Inflammatory macrophage treated with lipopolysaccharide for 1 hour (primary cell): ENCODE measurements at regions not wholly inside any gene's neighbourhood (a gene's known extent, or its start where the extent isn't known, plus 50 kb on each side); places are given as distances from the start of the nearest gene placed in this dataset.
"Not testable (repeated sequence)": the region's sequence is repeated elsewhere in the genome, so short reads cannot be mapped to it uniquely, and the experiment has no call there.

Experiments
- DNase-seq, 2 donors: peaks; one replicate each; pipeline ENCODE4 v3.0.0-alpha.2; 2020 to 2022

GRCh38 chr2:184031402-184032147 lies 566.8 kb upstream of the ZNF804A start:
- DNase-seq, result no peak

DNA sequence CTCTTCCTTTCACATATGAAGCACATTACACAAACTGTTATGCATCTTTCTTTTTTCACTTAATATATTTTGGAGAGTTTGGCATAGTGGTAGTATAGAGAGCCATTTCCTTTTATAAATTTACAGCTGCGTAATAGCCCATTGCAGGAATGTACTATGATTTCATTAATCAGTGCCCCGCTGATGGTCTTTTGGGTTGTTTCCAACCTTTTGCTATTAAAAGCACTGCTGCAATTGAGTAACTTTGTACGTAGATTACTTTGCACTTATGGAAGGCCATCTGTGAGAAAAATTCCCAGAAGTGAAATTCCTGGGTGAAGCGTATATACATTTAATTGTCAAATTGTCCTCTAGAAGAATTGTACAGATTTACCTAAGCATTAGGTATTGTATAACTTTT lies 565.3 kb upstream of the ZNF804A start:
- no peak for DNase-seq

- no peak for DNase-seq
These were observed 561.1 kb upstream of the ZNF804A start for GRCh38 chr2:184037273-184037672.

DNA sequence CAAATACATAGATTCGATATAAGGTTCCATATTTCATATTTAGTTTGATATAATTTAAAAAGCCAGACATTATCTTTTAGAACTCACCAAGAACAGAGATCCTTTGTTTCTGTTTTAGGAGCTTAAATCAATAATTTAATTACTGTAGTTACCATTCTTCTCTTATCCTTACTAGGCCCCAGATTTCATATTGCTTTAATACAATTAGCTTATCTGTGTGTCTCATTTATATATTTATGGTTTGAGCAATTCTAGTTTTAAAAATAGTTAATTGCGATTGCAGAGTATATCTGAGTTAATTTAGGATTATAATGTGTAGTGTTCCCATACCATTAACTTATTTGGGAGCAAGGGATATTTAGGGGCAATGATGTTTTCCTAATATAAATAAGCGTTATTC lies 558.8 kb upstream of the ZNF804A start:
- no peak for DNase-seq

GRCh38 chr2:184040230-184040629 lies 558.1 kb upstream of the ZNF804A start:
- DNase-seq, result no peak

DNA sequence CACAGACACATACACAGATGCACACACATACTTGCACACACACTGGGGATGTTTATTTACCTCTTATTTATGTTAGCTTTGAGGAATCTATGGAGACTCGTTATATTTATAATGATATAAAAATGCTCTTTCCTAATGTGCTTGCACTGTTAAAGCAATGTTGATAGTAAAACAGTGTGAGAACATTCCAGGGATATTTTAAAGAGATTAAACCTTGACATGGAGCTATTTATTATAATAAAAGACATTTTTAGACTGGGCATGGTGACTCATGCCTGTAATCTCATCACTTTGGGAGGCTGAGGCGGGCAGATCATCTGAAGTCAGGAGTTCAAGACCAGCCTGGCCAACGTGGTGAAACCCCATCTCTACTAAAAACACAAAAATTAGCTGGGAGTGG lies 557.3 kb upstream of the ZNF804A start:
- no peak for DNase-seq

GRCh38 chr2:184041777-184042176 lies 556.6 kb upstream of the ZNF804A start:
- no peak for DNase-seq

DNA sequence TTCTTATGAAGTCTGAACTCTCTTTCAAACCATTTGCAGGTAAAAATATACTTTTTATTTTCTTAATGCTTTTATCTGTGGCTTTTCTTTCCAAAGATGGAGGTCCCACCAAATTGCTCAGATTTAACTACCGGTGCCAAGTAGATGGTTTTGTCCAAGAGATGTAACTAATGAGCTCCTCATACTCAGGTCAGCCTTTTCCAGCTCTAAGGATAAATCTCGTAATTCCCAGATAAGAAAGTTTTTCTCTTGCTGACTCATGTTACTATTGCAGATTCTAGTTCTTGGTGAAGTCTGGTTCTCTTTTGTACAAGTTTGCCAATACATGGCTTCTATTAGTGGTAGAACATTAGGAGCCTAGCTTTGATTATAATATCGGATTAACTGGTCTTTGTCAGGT lies 550.8 kb upstream of the ZNF804A start:
- no peak for DNase-seq

GRCh38 chr2:184049566-184049965 lies 548.8 kb upstream of the ZNF804A start:
- DNase-seq, result no peak

GRCh38 chr2:184053326-184053725 lies 545.0 kb upstream of the ZNF804A start:
- no peak for DNase-seq

DNA sequence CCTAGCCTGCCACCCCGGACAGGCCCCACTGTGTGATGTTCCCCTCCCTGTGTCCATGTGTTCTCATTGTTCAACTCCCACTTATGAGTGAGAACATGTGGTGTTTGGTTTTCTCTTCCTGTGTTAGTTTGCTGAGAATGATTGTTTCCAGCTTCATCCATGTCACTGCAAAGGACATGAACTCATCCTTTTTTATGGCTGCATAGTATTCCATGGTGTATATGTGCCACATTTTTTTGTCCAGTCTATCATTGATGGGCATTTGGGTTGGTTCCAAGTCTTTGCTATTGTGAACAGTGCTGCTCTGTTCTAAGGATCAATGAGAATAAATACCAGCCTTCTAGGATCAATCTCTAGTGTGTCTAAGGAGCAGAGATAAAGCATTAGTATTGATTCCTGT lies 543.9 kb upstream of the ZNF804A start:
- DNase-seq, result not testable (repeated sequence)

GRCh38 chr2:184057910-184058309 lies 540.4 kb upstream of the ZNF804A start:
- no peak for DNase-seq

GRCh38 chr2:184060268-184060667 lies 538.1 kb upstream of the ZNF804A start:
- not testable (repeated sequence) for DNase-seq

DNA sequence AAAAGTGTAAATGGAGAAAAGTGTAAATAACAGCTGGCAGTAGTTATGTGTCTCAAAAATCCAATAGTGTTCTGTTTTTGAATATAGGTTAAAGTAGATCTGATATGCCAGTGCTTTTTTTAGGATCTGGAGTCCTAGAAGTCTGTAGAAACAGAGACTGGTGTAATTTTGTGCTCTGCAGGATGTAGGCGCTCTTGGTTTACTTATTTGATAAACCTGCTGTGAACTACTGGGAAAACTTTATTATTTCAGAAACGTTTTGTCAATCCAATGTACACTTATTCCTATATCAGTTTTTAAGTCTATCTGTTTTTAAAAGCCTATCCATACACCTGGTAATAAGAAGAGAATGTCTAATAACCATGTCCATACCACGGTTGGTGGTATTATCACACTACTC lies 530.8 kb upstream of the ZNF804A start:
- no peak for DNase-seq

DNA sequence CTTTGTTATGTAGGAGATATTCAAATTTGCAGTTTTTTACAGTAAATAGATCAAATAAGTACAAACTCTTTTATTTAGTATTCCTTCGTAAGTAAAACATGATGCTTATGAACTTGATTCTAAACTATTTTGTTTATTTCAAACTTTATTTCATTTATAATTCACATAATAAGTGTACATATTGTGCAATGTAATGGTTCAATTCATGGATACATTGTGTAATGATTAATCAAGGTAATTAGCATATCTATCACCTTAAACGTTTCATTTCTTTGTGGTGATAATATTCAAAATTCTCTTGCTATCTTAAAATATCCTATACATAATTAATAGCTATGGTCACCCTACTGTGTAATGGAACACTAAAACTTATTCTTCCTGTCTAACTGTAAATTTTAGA lies 525.9 kb upstream of the ZNF804A start:
- no peak for DNase-seq

DNA sequence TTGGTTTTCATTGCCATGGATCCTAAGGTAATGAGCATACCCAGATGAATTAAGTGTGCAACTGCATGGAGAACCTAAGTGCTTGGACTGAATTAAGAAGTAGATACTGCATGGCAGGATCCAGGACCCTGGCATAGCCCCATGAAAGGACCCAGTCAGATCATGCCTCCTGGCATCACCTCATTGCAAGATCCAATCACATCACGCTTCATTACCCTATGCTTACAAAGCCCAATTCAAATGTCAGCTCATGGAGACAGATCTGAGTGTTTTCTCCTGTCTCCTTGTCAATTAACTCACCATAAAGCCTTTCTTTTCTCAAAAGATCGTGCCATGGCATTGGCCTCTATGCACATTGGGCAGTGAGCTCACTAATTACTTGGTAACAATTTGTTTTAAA lies 519.8 kb upstream of the ZNF804A start:
- no peak for DNase-seq

- no peak for DNase-seq
These were observed 506.9 kb upstream of the ZNF804A start for GRCh38 chr2:184091456-184091855.

- no peak for DNase-seq
These were observed 484.5 kb upstream of the ZNF804A start for GRCh38 chr2:184113696-184114403.

DNA sequence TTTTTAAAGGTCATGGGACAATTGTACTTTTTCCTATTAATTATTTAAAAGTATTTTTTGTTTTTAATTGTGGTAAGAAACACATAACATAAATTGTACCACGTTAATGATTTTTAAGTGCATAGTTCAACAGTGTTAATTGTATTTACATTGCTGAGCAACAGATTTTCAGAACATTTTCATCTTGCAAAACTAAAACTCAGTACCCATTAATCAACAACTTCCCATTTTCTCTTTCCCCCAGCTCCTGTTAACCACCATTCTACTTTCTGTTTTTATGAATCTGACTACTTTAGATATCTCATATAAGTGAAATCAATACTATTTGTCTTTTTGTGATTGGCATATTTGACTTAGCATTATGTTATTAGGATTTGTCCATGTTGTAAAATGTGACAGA lies 483.9 kb upstream of the ZNF804A start:
- no peak for DNase-seq

DNA sequence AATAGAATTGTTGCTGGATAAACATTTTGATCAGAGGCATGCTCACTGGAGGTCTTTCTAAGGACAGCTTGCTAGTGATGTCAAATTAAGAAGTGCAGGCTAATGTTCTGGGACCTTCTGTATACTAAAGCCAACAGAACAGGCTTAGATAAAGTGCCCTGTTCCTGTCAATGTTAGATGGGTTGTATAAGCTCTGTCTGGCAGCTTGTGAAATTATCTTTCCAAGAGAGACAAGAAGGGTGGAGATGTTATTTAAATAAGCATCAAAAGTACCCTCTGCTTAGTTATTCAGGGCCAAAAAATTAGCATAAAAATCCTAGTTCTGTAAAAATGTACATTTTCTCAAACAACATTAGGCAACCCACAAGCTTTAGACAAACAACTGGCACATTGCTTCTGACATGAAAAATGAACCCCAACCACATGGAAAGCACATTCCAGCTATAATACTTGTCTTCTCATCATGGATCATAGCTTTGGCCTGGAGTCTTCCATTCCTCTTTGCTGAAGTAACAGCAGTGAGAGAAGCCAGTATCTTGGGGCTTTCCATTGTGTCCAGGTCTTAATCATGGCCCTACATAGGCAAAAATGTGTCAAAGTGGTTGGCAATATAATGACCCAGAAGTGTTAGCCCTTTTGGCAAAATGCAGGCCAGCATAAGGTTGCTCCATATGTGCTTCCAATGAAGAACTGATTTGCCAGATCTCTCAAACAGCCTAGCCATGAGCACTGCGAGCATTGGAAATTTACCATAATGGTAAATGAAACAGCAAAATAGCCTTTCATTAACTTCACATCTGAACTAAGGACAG lies 478.1 kb upstream of the ZNF804A start:
- DNase-seq, result no peak

DNA sequence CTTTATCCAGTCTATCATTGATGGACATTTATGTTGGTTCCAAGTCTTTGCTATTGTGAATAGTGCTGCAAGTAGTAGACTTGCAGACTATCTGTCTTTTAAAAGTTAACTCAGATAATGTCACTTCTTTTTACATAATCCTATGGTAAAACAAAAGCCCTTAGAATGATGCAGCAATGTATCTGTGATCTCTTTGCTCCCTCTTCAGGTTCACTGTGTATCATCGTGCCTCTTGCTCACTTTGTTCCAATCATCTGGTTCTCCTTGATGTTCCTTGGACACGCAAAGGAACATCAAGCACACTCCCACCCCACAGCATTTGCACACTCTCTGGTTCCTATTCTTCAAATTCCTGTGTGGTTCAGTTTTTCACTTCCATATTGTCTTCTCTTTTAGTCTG lies 472.5 kb upstream of the ZNF804A start:
- DNase-seq, result no peak

DNA sequence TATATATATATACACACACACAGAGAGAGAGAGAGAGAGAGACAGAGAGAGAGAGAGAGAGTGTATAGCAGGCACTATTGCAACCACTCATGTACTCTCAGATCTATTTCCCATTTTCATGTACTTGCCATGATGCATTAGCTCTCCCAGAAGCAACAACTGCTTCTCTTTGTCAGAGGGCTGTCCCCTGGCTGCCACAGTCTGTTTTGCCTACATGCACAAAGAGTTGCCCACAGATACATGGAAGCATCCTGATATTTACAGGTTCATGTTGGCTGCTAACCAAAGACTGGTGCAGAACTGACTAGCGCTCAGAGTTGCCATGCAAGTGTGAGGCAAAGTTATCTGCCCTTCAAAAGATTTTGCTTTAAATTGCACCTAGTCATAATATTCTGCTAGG lies 469.3 kb upstream of the ZNF804A start:
- no peak for DNase-seq

- DNase-seq, result no peak
These were observed 460.4 kb upstream of the ZNF804A start for GRCh38 chr2:184137955-184138354.

DNA sequence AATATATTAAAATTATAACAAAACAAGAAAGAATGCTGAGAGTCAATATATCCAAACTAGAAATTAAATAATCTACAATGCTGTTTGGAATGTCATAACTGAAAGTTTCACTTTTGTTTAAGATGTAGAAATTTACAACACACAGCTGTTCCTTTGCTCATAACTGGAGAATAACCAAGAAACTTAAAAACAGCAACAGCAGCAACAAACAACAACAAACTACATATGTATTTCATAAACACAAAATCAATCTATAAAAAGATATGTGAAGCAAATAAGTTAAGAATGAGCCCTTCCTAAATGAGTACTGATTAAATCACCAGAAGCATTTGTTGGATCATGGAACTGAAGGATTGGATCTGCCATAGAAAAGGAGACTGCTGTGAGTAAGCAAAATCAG lies 456.5 kb upstream of the ZNF804A start:
- DNase-seq, result no peak
